Parathyroid adenoma (tissue), 2 donors: ENCODE measurements at regions not wholly inside any gene's neighbourhood (a gene's known extent, or its start where the extent isn't known, plus 50 kb on each side); places are given as distances from the start of the nearest gene placed in this dataset.

Source experiments
- H2AFZ ChIP-seq: fragments of 300-600 bp; sonication (generic); one replicate; pipeline ENCODE4 v1.7.0; 2017; ENCODE audit warnings: antibody characterized with exemption, mild to moderate bottlenecking
- H3K27ac ChIP-seq: fragments of 300-600 bp; sonication (generic); one replicate; pipeline ENCODE4 v1.7.0; 2017
- H3K27me3 ChIP-seq: fragments of 300-600 bp; sonication (generic); one replicate; pipeline ENCODE4 v1.7.0; 2017; ENCODE audit warnings: low read length; ENCODE audit not compliant: control insufficient read depth, insufficient read depth
- H3K36me3 ChIP-seq: fragments of 300-600 bp; sonication (generic); one replicate; pipeline ENCODE4 v1.7.0; 2017; ENCODE audit warnings: low read length; ENCODE audit not compliant: control insufficient read depth, insufficient read depth
- H3K4me1 ChIP-seq: fragments of 300-600 bp; sonication (generic); one replicate; pipeline ENCODE4 v1.7.0; 2017; ENCODE audit warnings: control low read depth
- H3K4me2 ChIP-seq: fragments of 300-600 bp; sonication (generic); one replicate; pipeline ENCODE4 v1.7.0; 2017; ENCODE audit warnings: low read length
- H3K4me3 ChIP-seq: fragments of 300-600 bp; sonication (generic); one replicate; pipeline ENCODE4 v1.7.0; 2017; ENCODE audit warnings: low read depth, low read length
- H3K79me2 ChIP-seq: fragments of 300-600 bp; sonication (generic); one replicate; pipeline ENCODE4 v1.7.0; 2017; ENCODE audit warnings: control low read depth
- H3K9ac ChIP-seq: fragments of 300-600 bp; sonication (generic); one replicate; pipeline ENCODE4 v1.7.0; 2017; ENCODE audit warnings: mild to moderate bottlenecking
- H3K9me3 ChIP-seq: fragments of 300-600 bp; sonication (generic); one replicate; pipeline ENCODE4 v1.7.0; 2017; ENCODE audit warnings: low read length; ENCODE audit not compliant: control insufficient read depth
- TF ChIP-seq, protein P1 (sequence below): fragments of 300-600 bp; sonication (generic); IDR thresholded peaks from one replicate; pipeline ENCODE4 v1.7.0; 2017; ENCODE audit warnings: antibody characterized with exemption, mild to moderate bottlenecking
- donor health status: primary hyperparathyroidism.

DNA sequence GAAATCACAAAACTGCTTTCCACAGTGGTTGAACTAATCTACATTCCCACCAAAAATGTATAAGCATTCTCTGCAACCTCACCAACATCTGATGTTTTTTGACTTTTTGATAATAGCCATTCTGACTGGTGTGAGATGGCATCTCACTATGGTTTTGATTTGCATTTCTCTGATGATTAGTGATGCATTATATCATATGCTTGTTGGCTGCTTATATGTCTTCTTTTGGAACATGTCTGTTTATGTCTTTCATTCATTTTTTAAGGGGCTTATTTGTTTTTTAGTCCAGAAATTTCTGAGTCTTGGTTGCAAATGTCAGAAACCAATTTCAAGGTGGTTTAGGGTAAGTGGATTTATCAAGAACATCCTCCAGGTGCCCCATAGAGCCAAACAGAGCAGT is 484.8 kb upstream of the TSHZ3 start:
- H3K9ac ChIP-seq: no peak overlapping the region
- no peaks in the 10 kb centered on the region for H3K4me1 ChIP-seq
- no peak overlapping the region for H3K4me3 ChIP-seq
- H3K27ac ChIP-seq: no peak overlapping the region
- H3K9me3 ChIP-seq: no peaks in the 10 kb centered on the region
- H3K36me3 ChIP-seq: no peaks in the 10 kb centered on the region
- H3K27me3 ChIP-seq: no peaks in the 10 kb centered on the region
- H3K79me2 ChIP-seq: no peaks in the 10 kb centered on the region
- TF ChIP-seq, protein P1, sequence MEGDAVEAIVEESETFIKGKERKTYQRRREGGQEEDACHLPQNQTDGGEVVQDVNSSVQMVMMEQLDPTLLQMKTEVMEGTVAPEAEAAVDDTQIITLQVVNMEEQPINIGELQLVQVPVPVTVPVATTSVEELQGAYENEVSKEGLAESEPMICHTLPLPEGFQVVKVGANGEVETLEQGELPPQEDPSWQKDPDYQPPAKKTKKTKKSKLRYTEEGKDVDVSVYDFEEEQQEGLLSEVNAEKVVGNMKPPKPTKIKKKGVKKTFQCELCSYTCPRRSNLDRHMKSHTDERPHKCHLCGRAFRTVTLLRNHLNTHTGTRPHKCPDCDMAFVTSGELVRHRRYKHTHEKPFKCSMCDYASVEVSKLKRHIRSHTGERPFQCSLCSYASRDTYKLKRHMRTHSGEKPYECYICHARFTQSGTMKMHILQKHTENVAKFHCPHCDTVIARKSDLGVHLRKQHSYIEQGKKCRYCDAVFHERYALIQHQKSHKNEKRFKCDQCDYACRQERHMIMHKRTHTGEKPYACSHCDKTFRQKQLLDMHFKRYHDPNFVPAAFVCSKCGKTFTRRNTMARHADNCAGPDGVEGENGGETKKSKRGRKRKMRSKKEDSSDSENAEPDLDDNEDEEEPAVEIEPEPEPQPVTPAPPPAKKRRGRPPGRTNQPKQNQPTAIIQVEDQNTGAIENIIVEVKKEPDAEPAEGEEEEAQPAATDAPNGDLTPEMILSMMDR: no peak
- H3K4me2 ChIP-seq: no peak overlapping the region
- no peak overlapping the region for H2AFZ ChIP-seq

DNA sequence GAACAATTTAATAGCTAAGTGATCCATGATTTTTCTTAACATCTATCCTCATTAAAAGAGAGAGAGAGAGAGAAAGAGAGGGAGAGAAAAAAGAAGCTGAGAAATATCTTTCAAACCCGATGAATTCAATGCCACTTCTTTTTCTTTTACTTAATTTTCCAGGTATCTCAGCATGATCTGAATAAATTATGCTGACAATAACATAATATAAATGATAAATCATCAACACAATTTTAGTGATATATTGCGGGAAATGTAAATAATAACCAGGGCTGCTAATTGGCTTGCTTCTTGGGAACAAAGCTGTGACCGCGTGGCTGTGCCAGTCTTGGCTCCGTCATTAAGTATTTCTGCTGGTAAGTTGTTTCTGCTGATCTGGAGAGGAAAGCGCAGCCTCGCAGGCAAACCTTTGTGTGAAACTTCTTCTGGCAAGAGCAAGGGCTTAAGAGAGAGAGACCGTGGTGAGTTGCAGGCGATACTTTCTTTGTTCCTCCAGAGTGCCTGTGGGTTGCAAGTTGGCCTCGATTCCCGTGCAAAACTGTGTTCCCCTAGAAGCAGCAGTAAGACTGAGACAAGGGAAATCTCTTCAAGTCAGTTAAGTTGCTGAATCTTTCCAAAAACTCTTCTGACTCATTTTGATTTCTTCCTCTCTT is 489.1 kb upstream of the TSHZ3 start:
- Histone ChIP-seq H3K4me1 (no peaks in the 10 kb centered on the region), H3K4me2 (no peak overlapping the region), H3K4me3 (no peak overlapping the region), H3K27me3 (no peaks in the 10 kb centered on the region), H3K27ac (no peak overlapping the region), H3K36me3 (no peaks in the 10 kb centered on the region), H3K79me2 (no peaks in the 10 kb centered on the region), H2AFZ (no peak overlapping the region), H3K9ac (no peak overlapping the region), H3K9me3 (no peaks in the 10 kb centered on the region)
- TF ChIP-seq, protein P1: no peak

DNA sequence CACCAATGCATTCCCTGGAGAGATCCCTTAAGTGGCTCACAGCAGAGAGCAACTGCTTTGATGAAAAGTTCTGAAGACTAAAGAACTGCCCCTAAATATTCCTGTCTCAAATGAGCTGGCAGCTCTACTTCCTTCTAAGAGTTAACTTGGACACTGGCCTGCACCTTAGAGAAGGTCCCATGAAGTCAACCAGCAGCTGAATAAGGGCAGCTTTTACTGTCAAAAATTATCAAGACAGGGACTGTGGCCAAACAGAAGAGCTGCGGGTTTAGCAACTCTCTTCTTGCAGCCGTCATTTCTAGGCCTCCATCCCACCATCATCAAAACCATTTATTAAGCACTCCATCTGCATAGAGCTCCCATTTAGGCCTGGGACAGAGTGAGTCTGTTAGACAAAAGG is 491.1 kb upstream of the TSHZ3 start:
- no peaks in the 10 kb centered on the region for H3K27me3 ChIP-seq
- H3K27ac ChIP-seq: no peak overlapping the region
- no peak overlapping the region for H3K4me3 ChIP-seq
- H3K4me1 ChIP-seq: no peaks in the 10 kb centered on the region
- no peak overlapping the region for H3K4me2 ChIP-seq
- no peaks in the 10 kb centered on the region for H3K9me3 ChIP-seq
- H2AFZ ChIP-seq: no peak overlapping the region
- no peak overlapping the region for H3K9ac ChIP-seq
- TF ChIP-seq, protein P1: no peak
- no peaks in the 10 kb centered on the region for H3K36me3 ChIP-seq
- no peaks in the 10 kb centered on the region for H3K79me2 ChIP-seq

DNA sequence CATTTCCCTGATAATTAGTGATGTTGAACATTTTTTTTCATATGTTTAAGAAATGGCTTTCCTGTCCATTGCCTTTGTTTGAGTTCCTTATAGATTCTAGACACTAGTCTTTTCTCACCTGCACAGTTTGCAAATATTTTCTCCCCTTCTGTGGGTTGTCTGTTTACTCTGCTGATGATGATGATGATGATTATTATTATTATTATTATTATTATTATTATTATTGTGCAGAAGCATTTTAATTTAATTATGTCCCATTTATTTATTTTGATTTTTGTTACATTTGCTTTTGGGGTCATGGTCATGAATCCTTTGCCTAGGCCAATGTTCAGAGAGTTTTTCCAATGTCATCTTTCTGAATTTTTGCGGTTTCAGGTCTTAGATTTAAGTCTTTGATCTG is 492.5 kb upstream of the TSHZ3 start:
- H3K79me2 ChIP-seq: no peaks in the 10 kb centered on the region
- TF ChIP-seq, protein P1: no peak
- no peak overlapping the region for H3K4me3 ChIP-seq

DNA sequence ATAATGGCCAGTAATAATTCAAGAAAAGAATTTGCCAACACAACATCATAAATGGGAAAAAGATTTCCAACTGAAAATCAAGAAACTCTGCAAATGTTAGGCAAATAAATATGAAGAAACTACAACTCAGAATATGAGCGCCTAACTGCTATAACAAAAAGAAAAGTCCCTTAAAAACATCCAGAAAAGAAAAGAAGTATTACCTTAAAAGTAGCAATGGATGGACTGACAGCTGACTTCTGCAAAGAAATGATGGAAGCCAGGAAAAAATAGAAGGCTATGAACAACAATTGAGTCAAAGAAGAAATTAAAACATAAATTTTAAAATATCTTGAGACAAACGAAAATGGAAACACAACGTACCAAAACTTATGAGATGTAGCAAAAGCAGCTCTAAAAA is 482.3 kb upstream of the ZNF507 start:
- no peaks in the 10 kb centered on the region for H3K4me1 ChIP-seq
- no peak overlapping the region for H3K9ac ChIP-seq
- H3K79me2 ChIP-seq: no peaks in the 10 kb centered on the region
- H3K27ac ChIP-seq: no peak overlapping the region
- H3K27me3 ChIP-seq: peaks cover 2% of the 10 kb centered on the region
- H2AFZ ChIP-seq: no peak overlapping the region
- H3K4me2 ChIP-seq: no peak overlapping the region
- TF ChIP-seq, protein P1: no peak
- H3K9me3 ChIP-seq: no peaks in the 10 kb centered on the region
- H3K36me3 ChIP-seq: no peaks in the 10 kb centered on the region
- no peak overlapping the region for H3K4me3 ChIP-seq

More for the DNA sequence above, 492.5 kb upstream of the TSHZ3 start:
- Histone ChIP-seq H3K9me3 (no peaks in the 10 kb centered on the region), H3K4me2 (no peak overlapping the region), H3K27me3 (no peaks in the 10 kb centered on the region), H3K4me1 (no peaks in the 10 kb centered on the region), H3K27ac (no peak overlapping the region), H3K36me3 (no peaks in the 10 kb centered on the region), H3K9ac (no peak overlapping the region), H2AFZ (no peak overlapping the region)
